SH-SY5Y (cell line): ENCODE measurements at regions not wholly inside any gene's neighbourhood (a gene's known extent, or its start where the extent isn't known, plus 50 kb on each side); places are given as distances from the start of the nearest gene placed in this dataset.

Experiments used
- GATA2 ChIP-seq: IDR thresholded peaks from 2 replicates; pipeline ENCODE4 v1.6.1; 2011; ENCODE audit warnings: mild to moderate bottlenecking, low read depth, low read length
- GATA3 ChIP-seq: IDR thresholded peaks from 2 replicates; pipeline ENCODE4 v1.6.1; 2011; ENCODE audit warnings: low read depth, mild to moderate bottlenecking, low read length, moderate library complexity

- TF ChIP-seq GATA3 (no peak), GATA2 (no peak)
Observed at GRCh38 chr4:163892417-163892816, 397.9 kb downstream of the TMA16 start.
